ENCODE measurements at regions not wholly inside any gene's neighbourhood (a gene's known extent, or its start where the extent isn't known, plus 50 kb on each side); places are given as distances from the start of the nearest gene placed in this dataset.
A peak's percentile ranks its signal among the peaks of the same experiment; 100 is the strongest.

- no peaks in the 10 kb centered on the region for H3K27me3 Mint-ChIP-seq
- DNase-seq (ENCODE audit: low spot score in 2 of 2) (no peak), ATAC-seq (ENCODE audit: low read depth) (no peak)
- H3K4me3 Mint-ChIP-seq, result no peak overlapping the region
- peak overlapping the region; percentile 37 for H3K27ac Mint-ChIP-seq
- peaks cover 20% of the 10 kb centered on the region for H3K4me1 Mint-ChIP-seq
- peaks cover 8% of the 10 kb centered on the region for H3K9me3 Mint-ChIP-seq
- peaks cover 10% of the 10 kb centered on the region for H3K36me3 Mint-ChIP-seq
Measured at GRCh38 chr6:151719070-151719469, 88.4 kb upstream of the ESR1 start.

GRCh38 chr6:151721146-151721545 is 86.3 kb upstream of the ESR1 start:
- no peaks in the 10 kb centered on the region for H3K36me3 Mint-ChIP-seq
- H3K9me3 Mint-ChIP-seq, result no peaks in the 10 kb centered on the region
- no peaks in the 10 kb centered on the region for H3K27me3 Mint-ChIP-seq
- H3K4me1 Mint-ChIP-seq, result peaks cover 20% of the 10 kb centered on the region
- ATAC-seq (ENCODE audit: low read depth) (no peak), DNase-seq (ENCODE audit: low spot score in 2 of 2) (no peak)
- H3K27ac Mint-ChIP-seq, result no peak overlapping the region
- no peak overlapping the region for H3K4me3 Mint-ChIP-seq

- H3K27ac Mint-ChIP-seq, result peak overlapping the region; percentile 13
- no peaks in the 10 kb centered on the region for H3K27me3 Mint-ChIP-seq
- H3K4me1 Mint-ChIP-seq, result peaks cover 20% of the 10 kb centered on the region
- no peak for DNase-seq (ENCODE audit: low spot score in 2 of 2)
- H3K4me3 Mint-ChIP-seq, result no peak overlapping the region
- no peaks in the 10 kb centered on the region for H3K36me3 Mint-ChIP-seq
- no peaks in the 10 kb centered on the region for H3K9me3 Mint-ChIP-seq
- no peak for ATAC-seq (ENCODE audit: low read depth)
Measured at GRCh38 chr6:151721671-151722070, 85.8 kb upstream of the ESR1 start.

- H3K27me3 Mint-ChIP-seq, result no peaks in the 10 kb centered on the region
- ATAC-seq (ENCODE audit: low read depth) (peak; percentile 72), DNase-seq (ENCODE audit: low spot score in 2 of 2) (no peak)
- H3K9me3 Mint-ChIP-seq, result no peaks in the 10 kb centered on the region
- H3K4me3 Mint-ChIP-seq, result no peak overlapping the region
- peaks cover 20% of the 10 kb centered on the region for H3K4me1 Mint-ChIP-seq
- H3K36me3 Mint-ChIP-seq, result no peaks in the 10 kb centered on the region
- H3K27ac Mint-ChIP-seq, result peak overlapping the region; percentile 13
Measured at GRCh38 chr6:151722342-151722741, 85.1 kb upstream of the ESR1 start.

- no peaks in the 10 kb centered on the region for H3K36me3 Mint-ChIP-seq
- peaks cover 20% of the 10 kb centered on the region for H3K4me1 Mint-ChIP-seq
- peak in 1 of 2 donors; percentile 12 for DNase-seq (ENCODE audit: low spot score in 2 of 2)
- H3K4me3 Mint-ChIP-seq, result no peak overlapping the region
- peak overlapping the region; percentile 13 for H3K27ac Mint-ChIP-seq
- peak; percentile 82 for ATAC-seq (ENCODE audit: low read depth)
- no peaks in the 10 kb centered on the region for H3K27me3 Mint-ChIP-seq
- H3K9me3 Mint-ChIP-seq, result no peaks in the 10 kb centered on the region
Measured at GRCh38 chr6:151723152-151723551, 84.3 kb upstream of the ESR1 start.

GRCh38 chr6:151729829-151730495 is 77.5 kb upstream of the ESR1 start:
- ATAC-seq (ENCODE audit: low read depth), result no peak
- H3K9me3 Mint-ChIP-seq, result peaks cover 6% of the 10 kb centered on the region
- H3K27ac Mint-ChIP-seq, result no peak overlapping the region
- H3K4me1 Mint-ChIP-seq, result peaks cover 8% of the 10 kb centered on the region
- no peak for DNase-seq (ENCODE audit: low spot score in 2 of 2)
- no peak overlapping the region for H3K4me3 Mint-ChIP-seq
- H3K27me3 Mint-ChIP-seq, result no peaks in the 10 kb centered on the region
- peaks cover 8% of the 10 kb centered on the region for H3K36me3 Mint-ChIP-seq

- no peak overlapping the region for H3K27ac Mint-ChIP-seq
- no peaks in the 10 kb centered on the region for H3K27me3 Mint-ChIP-seq
- H3K9me3 Mint-ChIP-seq, result peaks cover 6% of the 10 kb centered on the region
- peaks cover 8% of the 10 kb centered on the region for H3K36me3 Mint-ChIP-seq
- H3K4me1 Mint-ChIP-seq, result peaks cover 8% of the 10 kb centered on the region
- DNase-seq (ENCODE audit: low spot score in 2 of 2) (no peak), ATAC-seq (ENCODE audit: low read depth) (no peak)
- no peak overlapping the region for H3K4me3 Mint-ChIP-seq
Measured at GRCh38 chr6:151730496-151730870, 77.0 kb upstream of the ESR1 start.

GRCh38 chr6:151731313-151731712 is 76.2 kb upstream of the ESR1 start:
- Mint-ChIP-seq H3K4me1 (peaks cover 8% of the 10 kb centered on the region), H3K27ac (no peak overlapping the region), H3K27me3 (no peaks in the 10 kb centered on the region), H3K36me3 (peaks cover 8% of the 10 kb centered on the region), H3K9me3 (peaks cover 6% of the 10 kb centered on the region), H3K4me3 (no peak overlapping the region)
- ATAC-seq (ENCODE audit: low read depth) (no peak), DNase-seq (ENCODE audit: low spot score in 2 of 2) (no peak)

GRCh38 chr6:151733680-151734320 is 73.7 kb upstream of the ESR1 start:
- ATAC-seq (ENCODE audit: low read depth) (no peak), DNase-seq (ENCODE audit: low spot score in 2 of 2) (no peak)
- H3K9me3 Mint-ChIP-seq, result peaks cover 4% of the 10 kb centered on the region
- H3K36me3 Mint-ChIP-seq, result peaks cover 5% of the 10 kb centered on the region
- H3K27ac Mint-ChIP-seq, result no peak overlapping the region
- no peaks in the 10 kb centered on the region for H3K27me3 Mint-ChIP-seq
- H3K4me1 Mint-ChIP-seq, result peaks cover 8% of the 10 kb centered on the region
- H3K4me3 Mint-ChIP-seq, result no peak overlapping the region

GRCh38 chr6:151738267-151738666 is 69.2 kb upstream of the ESR1 start:
- H3K36me3 Mint-ChIP-seq, result peaks cover 1% of the 10 kb centered on the region
- H3K27me3 Mint-ChIP-seq, result no peaks in the 10 kb centered on the region
- H3K9me3 Mint-ChIP-seq, result no peaks in the 10 kb centered on the region
- ATAC-seq (ENCODE audit: low read depth), result no peak
- no peak for DNase-seq (ENCODE audit: low spot score in 2 of 2)
- no peaks in the 10 kb centered on the region for H3K4me1 Mint-ChIP-seq
- no peak overlapping the region for H3K27ac Mint-ChIP-seq
- no peak overlapping the region for H3K4me3 Mint-ChIP-seq

GRCh38 chr6:151738960-151739359 is 68.5 kb upstream of the ESR1 start:
- H3K27ac Mint-ChIP-seq, result no peak overlapping the region
- H3K27me3 Mint-ChIP-seq, result no peaks in the 10 kb centered on the region
- DNase-seq (ENCODE audit: low spot score in 2 of 2), result no peak
- H3K9me3 Mint-ChIP-seq, result no peaks in the 10 kb centered on the region
- no peak for ATAC-seq (ENCODE audit: low read depth)
- no peak overlapping the region for H3K4me3 Mint-ChIP-seq
- peaks cover 1% of the 10 kb centered on the region for H3K36me3 Mint-ChIP-seq
- no peaks in the 10 kb centered on the region for H3K4me1 Mint-ChIP-seq

GRCh38 chr6:151740820-151741219 is 66.7 kb upstream of the ESR1 start:
- no peaks in the 10 kb centered on the region for H3K4me1 Mint-ChIP-seq
- no peaks in the 10 kb centered on the region for H3K27me3 Mint-ChIP-seq
- no peak overlapping the region for H3K27ac Mint-ChIP-seq
- H3K4me3 Mint-ChIP-seq, result no peak overlapping the region
- DNase-seq (ENCODE audit: low spot score in 2 of 2) (no peak), ATAC-seq (ENCODE audit: low read depth) (no peak)
- H3K36me3 Mint-ChIP-seq, result peaks cover 3% of the 10 kb centered on the region
- H3K9me3 Mint-ChIP-seq, result peaks cover 1% of the 10 kb centered on the region

GRCh38 chr6:151747896-151748295 is 59.6 kb upstream of the ESR1 start:
- H3K27ac Mint-ChIP-seq, result no peak overlapping the region
- no peak for ATAC-seq (ENCODE audit: low read depth)
- no peak for DNase-seq (ENCODE audit: low spot score in 2 of 2)

GRCh38 chr6:151749341-151749740 is 58.1 kb upstream of the ESR1 start:
- DNase-seq (ENCODE audit: low spot score in 2 of 2) (no peak), ATAC-seq (ENCODE audit: low read depth) (no peak)
- peaks cover 4% of the 10 kb centered on the region for H3K9me3 Mint-ChIP-seq
- H3K27me3 Mint-ChIP-seq, result no peaks in the 10 kb centered on the region
- H3K4me1 Mint-ChIP-seq, result no peaks in the 10 kb centered on the region
- H3K27ac Mint-ChIP-seq, result no peak overlapping the region
- H3K36me3 Mint-ChIP-seq, result peaks cover 4% of the 10 kb centered on the region
- H3K4me3 Mint-ChIP-seq, result no peak overlapping the region

More at GRCh38 chr6:151747896-151748295, 59.6 kb upstream of the ESR1 start:
- H3K36me3 Mint-ChIP-seq, result peaks cover 5% of the 10 kb centered on the region
- no peaks in the 10 kb centered on the region for H3K4me1 Mint-ChIP-seq
- no peaks in the 10 kb centered on the region for H3K27me3 Mint-ChIP-seq
- H3K9me3 Mint-ChIP-seq, result peaks cover 4% of the 10 kb centered on the region
- no peak overlapping the region for H3K4me3 Mint-ChIP-seq

- ATAC-seq (ENCODE audit: low read depth) (no peak), DNase-seq (ENCODE audit: low spot score in 2 of 2) (no peak)
- Mint-ChIP-seq H3K4me3 (no peak overlapping the region), H3K4me1 (peaks cover 11% of the 10 kb centered on the region), H3K27ac (no peak overlapping the region), H3K36me3 (no peaks in the 10 kb centered on the region), H3K27me3 (no peaks in the 10 kb centered on the region), H3K9me3 (no peaks in the 10 kb centered on the region)
Measured at GRCh38 chr6:151753581-151753980, 53.9 kb upstream of the ESR1 start.

Measured in memory B cell (primary cell).